CD4-positive, alpha-beta T cell treated with Interleukin-6 at 100 ng/mL for 8 hours (primary cell): ENCODE measurements at regions not wholly inside any gene's neighbourhood (a gene's known extent, or its start where the extent isn't known, plus 50 kb on each side); places are given as distances from the start of the nearest gene placed in this dataset.

Experiments
- DNase-seq: peaks from one replicate; pipeline ENCODE4 v3.0.0-alpha.2; 2020; ENCODE audit warnings: mixed read lengths, low spot score

DNA sequence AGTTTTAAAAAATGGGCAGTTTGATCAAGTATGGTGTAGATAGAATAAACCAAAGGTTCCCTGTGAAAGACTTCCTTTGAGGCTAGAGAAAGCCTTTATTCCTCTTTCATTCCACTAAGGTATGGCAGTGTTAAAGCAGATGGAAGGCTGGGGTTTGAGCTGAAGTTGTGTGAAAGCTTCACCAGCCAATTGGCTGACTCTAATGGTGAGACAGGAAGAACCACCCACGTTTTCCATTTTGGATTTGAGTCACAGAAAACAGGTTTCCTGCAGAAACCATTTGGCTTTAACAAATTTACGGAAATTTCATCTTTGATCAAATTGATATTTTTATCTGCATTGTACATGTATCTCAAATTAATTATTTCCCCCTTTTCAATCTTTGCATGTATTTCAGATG lies 455.0 kb downstream of the PCNX1 start:
- no peak for DNase-seq

DNA sequence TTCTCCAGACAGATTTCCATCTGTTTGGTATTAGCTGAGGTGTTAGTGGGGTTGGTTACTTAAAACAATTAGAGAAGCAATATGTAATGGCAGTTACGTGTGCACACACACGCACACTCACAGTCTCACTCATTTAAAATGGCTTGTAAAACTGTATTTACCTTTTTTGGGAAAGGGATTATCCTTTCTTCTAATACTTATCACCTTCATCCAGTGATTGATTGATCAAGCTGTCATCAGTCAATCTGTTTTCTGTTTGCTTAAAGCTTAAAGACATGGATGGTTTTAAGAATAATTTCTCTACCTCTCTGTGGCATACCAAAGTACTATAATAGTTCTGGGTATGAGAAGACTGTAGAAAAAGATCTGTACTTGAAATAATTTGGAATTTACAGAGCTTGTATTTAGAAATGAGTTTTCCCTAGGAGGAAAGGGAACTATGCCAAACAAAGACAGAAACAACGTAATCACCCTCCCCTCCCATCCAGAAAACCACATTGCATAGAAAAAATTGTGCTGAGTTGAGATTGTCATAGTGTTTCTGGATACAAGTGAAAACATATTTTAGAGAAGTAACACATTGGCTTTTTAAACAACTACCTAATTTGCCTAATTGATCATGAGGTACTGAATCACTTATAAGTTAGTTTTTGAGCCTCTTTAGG lies 455.8 kb downstream of the PCNX1 start:
- no peak for DNase-seq

DNA sequence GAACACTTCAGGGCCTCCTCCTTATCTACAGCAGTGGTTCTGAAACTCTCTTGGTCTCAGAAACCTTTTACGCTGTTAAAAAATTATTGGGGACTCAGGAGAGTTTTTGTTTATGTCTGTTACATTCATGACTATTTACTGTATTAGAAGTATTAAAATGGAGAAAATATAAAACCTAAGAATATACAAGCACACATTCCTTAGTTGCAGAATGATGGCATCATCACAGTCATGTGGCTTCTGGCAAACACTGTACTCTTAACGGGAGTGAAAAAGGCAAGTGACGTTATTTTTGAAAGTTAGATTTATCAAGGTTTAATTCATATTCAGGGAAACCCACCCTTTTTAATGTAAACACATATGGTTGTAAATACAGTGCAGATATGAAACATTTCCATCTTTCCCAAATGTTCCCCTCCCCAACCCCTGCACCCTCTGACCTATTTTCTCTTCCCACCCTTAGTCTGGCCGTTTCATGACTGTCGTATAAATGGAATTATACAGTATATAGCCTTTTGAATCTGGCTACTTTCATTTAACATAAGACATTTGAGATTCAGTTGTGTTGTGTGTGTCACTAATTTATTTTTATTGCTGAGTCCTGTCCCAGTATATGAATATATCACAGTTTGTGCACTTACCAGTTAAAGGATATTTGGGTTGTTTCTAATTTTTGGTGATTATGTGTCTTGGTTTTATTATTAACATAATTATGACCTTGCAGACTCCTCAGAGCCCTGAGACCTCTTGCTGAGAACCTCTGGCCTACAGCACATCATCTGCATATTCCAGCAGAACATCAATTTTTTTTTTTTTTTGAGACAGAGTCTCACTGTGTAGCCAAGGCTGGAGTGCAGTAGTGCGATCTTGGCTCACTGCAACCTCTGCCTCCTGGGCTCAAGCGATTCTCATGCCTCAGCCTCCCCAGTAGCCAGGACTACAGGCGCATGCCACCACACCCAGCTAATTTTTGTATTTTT lies 457.0 kb downstream of the PCNX1 start:
- no peak for DNase-seq

DNA sequence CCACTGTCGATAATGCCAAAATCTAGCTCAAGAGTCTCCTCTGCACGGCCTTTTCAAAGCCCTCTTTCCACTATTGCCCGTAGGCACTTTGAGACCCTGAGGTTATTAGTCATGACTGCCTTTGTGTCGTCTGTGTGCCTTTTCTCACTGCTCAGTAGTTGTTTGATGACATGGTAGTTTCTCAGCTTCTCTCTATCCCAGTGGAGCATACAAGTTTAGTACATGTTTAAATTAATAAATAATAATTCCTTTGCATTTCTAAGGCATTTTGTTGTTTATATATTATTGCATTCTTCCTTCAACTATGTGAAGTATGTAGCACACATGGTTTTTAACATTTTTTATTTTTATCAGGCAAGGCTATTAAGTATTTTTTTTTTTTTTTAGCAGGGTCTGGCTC lies 458.1 kb downstream of the PCNX1 start:
- DNase-seq = no peak

DNA sequence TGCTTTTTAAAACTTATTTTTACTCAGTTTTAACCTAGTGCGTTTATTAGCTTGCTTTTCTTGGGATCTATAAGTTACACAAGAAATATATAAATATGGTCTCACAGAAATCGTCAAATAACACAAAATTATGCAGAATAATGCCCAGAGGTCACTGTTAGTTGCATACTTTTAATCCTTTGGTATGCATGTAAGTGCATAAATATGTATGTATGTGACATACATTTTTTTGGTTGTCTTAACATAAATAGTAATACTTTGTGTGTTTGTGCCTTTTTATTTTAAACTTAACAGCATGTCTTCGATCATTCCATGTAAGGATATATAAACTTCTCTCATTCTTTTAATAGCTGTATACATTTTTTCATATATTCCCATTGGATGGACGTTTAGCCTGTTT lies 459.6 kb downstream of the PCNX1 start:
- DNase-seq = no peak

DNA sequence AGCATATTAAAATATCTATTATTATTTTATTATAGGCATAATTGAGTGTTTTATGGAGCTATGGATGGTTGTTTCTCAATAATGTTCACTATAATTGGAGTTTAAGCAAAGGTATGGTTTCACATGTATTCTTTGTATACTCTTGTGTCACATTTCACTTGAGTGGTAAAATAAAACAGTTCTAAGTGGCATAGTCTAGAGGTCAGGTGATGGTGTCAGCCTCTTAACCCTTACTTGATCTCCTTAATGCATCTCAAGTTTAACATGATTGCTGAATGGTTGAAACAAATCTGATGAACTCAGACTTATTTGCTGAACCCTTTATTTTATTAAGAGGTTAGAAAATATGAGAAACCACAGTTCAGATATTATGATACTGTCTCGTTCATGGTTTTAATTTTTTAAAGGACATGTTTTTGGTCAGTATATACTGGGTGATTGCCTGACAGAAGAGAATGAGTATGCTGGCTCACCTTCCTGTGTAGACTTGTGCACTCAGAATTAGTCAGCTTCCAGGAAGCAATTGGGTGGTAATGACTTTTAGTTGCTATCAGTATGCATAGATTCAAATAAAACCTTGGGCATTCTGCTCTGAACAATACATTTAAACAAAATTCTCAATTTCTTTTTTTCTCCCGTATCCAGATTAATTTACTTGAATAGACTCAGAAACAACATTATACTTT lies 464.6 kb downstream of the PCNX1 start:
- DNase-seq = no peak

DNA sequence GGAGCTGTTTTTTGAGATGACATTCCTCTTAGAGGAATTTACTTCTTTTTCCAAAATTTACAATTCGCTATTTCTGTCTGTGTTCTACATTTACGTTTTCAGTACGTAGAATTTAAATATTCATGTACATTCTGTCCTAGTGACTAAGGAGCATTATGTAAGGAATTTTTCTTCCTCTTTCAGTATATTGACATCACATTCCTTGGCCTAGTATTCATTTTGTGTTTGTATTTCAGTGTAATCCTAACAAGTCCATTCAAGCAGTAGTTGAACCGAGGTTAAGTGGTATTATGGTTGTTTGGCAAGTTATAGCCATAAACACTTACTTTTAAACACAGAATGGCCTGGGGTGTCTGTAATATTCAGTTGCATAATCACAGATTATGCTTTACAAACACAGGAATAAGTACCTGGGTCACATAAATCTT lies 465.2 kb downstream of the PCNX1 start:
- DNase-seq = no peak

DNA sequence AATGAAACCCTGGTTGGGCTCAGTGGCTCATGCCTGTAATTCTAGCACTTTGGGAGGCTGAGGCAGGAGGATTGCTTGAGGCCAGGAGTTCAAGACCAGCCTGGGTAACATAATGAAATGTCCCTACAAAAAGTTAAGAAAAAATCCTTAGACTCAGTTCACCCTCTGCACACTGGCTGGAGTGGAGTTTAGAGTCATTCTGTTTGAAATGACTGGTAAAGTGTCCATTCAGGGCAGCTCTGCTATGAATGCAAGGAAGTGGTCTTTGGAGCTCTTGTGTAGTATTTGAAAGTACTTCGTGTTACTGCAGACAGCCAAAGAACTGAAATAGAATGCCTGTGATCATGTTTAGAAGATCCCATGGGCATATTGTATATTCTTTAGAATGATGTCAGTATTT lies 466.5 kb downstream of the PCNX1 start:
- DNase-seq = no peak

DNA sequence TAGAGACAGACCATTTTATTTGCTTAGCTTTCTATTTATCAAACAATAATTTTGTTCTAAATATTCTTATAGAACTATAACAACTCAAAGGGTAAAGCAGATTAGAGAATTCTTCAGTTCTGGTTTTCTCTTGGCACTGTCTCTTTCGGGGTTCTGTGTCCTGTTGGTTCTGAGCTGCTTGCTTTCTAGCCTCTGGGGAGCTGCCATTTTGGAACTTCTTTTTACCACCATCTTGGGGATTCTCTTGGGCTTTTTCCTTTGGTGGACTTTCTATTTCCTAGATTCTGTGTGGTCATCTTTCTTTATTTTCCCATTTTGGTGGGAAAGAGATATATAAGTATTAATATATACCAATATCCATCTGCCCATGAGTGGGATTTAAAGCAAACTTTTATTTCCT lies 467.7 kb downstream of the PCNX1 start:
- no peak for DNase-seq

DNA sequence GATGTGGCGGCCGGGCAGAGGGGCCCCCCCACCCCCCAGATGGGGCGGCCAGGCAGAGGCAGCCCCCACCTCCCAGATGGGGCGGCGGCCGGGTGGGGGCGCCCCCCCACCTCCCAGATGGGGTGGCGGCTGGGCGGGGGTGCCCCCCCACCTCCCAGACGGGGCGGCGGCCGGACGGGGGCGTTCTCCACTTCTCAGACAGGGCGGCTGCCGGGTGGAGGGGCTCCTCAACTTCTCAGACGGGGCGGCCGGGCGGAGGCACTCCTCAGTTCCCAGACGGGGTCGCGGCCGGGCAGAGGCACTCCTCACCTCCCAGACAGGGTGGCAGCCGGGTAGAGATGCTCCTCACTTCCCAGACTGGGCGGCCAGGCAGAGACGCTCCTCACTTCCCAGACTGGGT lies 469.8 kb downstream of the PCNX1 start:
- DNase-seq = no peak

DNA sequence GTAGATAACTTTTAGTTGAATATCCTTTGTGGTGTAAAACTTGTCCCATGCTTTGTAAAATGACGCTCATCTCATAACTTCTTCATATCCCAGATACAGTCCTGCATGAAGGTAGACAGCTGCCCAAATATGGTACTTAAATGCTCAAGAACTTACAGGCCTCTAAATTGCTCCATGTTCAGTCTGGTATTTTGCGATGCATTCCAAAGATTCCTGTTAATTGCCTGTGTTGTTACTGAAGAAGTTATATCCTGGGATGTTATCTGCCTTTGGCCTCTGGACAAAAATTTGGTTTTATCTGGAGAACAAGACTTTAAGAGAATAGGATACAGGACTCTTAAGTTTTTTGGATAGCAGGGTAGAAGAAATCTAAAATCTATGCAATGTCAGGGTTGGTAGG lies 473.0 kb downstream of the PCNX1 start:
- no peak for DNase-seq

DNA sequence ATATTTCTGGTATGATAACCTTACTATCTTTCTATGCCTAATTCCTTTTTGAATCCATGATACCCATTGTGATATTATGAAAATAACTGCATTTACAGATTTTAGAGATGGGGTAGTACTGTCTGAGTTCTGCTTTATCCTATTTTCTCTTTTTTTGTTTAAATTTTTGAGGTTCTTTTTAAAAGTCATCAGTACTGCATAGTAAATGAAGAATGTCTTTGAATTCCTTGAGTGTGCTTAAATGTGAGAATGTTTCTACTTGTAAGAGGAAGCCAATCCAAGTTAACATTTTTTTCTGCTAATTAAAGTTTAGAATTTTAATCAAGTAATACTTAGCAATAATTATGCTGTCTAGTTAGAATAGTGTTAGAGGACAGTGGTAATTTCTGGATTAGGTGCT lies 474.6 kb downstream of the PCNX1 start:
- DNase-seq = no peak

DNA sequence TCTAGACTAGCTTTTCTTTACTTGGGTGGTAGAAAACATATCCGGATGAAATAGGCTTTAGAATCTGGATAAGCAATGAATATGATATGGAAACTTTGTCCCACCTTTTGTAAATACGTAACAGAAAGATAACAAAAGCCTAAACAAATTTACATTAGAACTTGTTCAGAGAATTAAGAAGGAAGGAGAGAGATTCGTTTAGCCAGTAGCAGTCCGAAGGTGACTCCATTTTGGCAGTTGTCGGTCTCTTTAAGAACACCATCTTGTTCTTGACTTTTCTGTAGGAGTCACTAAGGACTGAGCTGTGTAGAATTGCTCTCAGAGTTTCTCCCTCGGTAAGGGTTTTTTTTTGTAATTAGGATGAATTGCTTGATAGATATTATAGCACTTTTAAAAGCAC lies 475.1 kb downstream of the PCNX1 start:
- no peak for DNase-seq

DNA sequence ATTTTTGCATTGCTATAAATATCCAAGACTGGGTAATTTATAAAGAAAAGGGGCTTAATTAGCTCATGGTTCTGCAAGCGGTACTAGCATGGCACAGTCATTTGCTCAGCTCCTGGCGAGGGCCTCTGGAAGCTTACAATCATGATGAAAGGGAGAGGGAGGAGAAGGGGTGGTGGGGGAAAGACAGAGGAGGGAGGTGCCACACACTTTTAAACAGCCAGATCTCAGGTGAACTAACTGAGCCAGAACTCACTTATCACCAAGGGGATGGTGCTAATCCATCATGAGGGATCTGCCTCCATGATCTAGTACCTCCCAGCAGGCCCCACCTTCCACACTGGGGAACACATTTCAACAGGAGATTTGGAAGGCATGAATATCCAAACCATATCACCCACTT lies 476.3 kb downstream of the PCNX1 start:
- no peak for DNase-seq

DNA sequence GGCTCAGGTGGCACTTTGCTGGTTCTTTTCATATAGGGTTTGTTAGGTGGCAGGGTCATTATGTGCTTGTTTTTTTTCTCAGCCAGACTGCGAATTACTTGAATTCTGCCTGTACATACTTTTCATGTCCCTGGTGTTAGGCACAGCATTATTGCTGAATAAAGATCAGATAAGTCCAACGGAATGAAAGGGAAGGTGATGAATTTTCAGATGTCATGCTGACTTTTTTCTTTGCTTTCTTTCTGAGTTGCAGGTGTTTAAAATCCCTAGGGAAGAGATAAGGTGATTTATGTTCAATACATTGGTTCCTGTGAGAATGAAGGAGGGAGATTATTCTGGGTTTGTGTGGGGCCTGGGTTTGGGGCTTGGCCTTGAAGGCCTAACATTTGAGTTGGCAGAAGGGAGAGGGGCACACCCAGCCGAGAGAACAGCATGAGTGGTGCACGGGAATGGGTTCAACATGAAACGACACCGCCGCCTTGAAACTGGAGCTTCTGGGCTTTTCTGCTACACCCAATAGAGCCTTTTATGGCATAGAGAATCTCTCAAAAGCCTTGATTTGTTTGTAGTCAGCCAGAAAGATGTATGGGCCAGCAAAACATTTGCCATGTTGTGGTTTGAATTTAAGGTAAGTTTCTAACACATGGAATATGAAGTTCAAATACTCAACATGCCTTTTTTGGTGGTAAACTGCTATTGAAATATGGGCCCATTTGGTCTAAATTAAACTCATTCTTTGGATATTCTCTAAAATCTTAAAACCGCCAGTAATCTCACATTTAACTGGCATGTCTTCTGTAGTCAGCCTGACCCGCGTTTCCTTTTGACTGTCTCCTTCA lies 477.0 kb downstream of the PCNX1 start:
- no peak for DNase-seq

DNA sequence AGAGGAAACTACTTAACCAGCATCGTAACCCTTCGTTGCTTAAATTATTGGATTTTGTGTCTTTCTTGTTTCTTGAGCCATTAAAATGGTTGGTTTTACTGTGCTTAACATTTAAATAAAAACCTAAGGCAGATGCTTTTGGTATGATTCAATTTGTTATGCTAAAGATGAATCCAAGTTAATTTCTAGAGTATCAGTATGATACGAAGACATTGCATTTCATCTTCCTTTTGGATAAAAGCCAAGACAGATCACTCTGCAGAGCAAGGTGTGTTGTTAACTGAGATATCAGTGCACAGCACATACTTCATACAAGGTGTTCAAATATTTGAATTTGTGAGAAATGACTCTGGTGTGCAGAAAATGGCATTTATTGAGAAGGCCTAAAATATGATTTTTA lies 480.5 kb downstream of the PCNX1 start:
- DNase-seq = no peak

DNA sequence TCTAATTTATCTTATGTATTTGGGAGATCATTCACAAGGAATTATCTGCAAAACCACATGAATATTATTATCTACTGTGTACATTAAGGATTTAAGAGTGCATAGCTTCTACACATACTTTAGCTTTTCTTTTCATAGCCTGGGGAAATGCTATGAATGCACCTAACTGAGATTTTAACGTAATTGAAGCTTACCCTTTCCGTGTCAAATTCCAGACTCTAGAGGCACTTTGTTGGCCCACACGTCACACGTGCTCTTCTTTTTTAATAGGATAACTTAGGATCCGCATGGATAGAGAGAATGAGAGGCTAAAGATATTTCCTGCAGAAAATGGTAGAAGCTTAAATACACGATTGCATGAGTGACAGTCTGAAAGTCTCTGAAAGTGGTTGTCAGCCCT lies 481.1 kb downstream of the PCNX1 start:
- no peak for DNase-seq

DNA sequence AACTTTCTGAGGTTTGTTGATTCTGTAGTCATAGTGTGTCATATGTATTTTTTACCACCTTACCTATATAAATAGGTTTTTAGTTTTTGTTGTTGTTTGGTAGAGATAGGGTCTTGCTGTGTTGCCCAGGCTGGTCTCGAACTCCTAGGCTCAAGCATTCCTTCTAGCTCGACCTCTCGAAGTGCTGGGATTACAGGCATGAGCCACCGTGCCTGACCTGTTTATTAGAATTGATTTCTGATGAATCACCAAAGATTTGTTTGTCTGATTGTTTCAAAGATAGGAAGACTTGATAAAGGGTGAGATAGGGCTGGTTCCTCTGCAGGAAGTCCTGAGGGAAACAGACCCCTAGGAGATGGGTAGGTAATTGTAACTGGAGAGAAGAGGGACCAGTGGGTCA lies 481.6 kb downstream of the PCNX1 start:
- no peak for DNase-seq

DNA sequence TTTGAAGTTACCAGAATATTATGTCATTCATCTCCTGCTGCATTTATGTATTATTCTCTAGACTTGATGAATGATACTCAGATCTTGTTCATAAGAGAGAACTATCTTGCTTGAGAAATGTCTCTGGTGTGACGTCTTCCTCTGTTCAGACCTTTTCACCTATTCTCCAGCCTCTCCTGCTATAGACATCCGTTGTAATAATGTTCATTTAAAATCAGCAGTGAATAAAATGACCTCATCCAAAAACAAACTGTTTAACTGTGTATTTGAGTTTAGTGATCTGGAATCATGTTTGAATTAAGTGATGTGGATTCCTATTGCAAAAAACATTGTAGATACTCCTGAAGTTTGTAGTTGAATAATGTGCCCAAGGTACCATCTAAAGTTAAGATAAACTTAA lies 487.1 kb downstream of the PCNX1 start:
- no peak for DNase-seq

DNA sequence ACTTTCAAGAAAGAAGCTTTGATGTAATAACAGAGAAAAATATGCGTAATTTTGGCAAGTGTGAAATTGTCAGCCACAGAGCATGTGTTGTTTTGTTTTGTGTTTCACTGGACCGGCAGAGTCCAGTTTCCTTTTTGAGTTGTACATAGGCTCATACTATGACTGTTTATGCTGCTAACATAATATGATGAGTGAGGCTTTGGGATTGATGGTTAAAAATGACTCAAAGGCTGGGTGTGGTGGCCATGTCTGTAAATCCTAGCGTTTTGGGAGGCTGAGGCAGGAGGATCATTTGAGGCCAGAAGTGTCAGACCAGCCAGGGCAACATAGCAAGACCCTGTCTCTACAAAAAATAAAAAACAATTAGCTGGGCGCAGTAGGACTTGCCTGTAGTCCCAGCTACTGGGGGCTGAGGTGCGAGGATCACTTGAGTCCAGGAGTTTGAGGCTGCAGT lies 487.9 kb downstream of the PCNX1 start:
- DNase-seq = no peak

DNA sequence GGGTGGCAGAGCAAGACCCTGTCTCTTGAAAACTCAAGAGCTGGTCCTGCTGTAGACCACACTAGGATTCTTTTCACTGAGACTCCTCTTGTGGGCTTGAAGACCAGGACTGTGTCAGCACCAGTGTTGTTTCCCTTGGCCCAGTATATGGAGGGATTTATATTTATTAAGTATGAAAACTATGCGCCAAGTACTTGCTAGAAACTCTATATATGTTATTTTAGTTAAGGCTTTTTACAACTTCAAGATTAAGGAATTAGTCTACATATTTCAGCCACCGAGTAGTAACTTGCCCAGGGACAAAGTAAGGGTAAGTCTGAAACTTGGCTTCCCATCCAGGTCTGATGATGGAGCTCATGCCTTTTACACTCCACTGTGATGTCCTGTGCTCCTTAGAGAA lies 488.4 kb downstream of the PCNX1 start:
- no peak for DNase-seq
